ENCODE measurements at regions not wholly inside any gene's neighbourhood (a gene's known extent, or its start where the extent isn't known, plus 50 kb on each side); places are given as distances from the start of the nearest gene placed in this dataset.

GRCh38 chr12:47302111-47302671, 222.4 kb upstream of the AMIGO2 start:
- no peak for TF ChIP-seq POLR2A (IDR thresholded peaks at IDR 0.05)
- TF ChIP-seq CTCF (IDR thresholded peaks at IDR 0.05 in 4 of 5, conservative IDR thresholded peaks at IDR 0.05 in 1 of 5), result no peak
- intact Hi-C loops (cut with DNase I; ENCODE audit: low total_unique reads), result no loop called here
- DNase-seq (no peak), ATAC-seq (no peak)
- Histone ChIP-seq H3K4me3 (no peak overlapping the region), H3K36me3 (no peaks in the 10 kb centered on the region), H3K9me3 (no peaks in the 10 kb centered on the region), H3K27me3 (no peaks in the 10 kb centered on the region), H3K27ac (no peak overlapping the region), H3K4me1 (no peaks in the 10 kb centered on the region)
- in situ Hi-C loops (cut with MboI; ENCODE audit: low sequenced_read_pairs in 4 of 4), result no loop called here

- H3K36me3 ChIP-seq, result no peaks in the 10 kb centered on the region
These were observed 219.8 kb upstream of the AMIGO2 start for GRCh38 chr12:47299586-47299985.

GRCh38 chr12:47297993-47298392, 218.2 kb upstream of the AMIGO2 start:
- Histone ChIP-seq H3K4me1 (no peaks in the 10 kb centered on the region), H3K27me3 (no peaks in the 10 kb centered on the region), H3K4me3 (no peak overlapping the region), H3K9me3 (no peaks in the 10 kb centered on the region), H3K27ac (no peak overlapping the region), H3K36me3 (no peaks in the 10 kb centered on the region)
- TF ChIP-seq POLR2A (IDR thresholded peaks at IDR 0.05) (no peak), CTCF (IDR thresholded peaks at IDR 0.05 in 4 of 5, conservative IDR thresholded peaks at IDR 0.05 in 1 of 5) (no peak)
- no peak for ATAC-seq
- in situ Hi-C loops (cut with MboI; ENCODE audit: low sequenced_read_pairs in 4 of 4) (no loop called here), intact Hi-C loops (cut with DNase I; ENCODE audit: low total_unique reads) (no loop called here)
- DNase-seq, result no peak

More at GRCh38 chr12:47299586-47299985, 219.8 kb upstream of the AMIGO2 start:
- Histone ChIP-seq H3K27me3 (no peaks in the 10 kb centered on the region), H3K4me1 (no peaks in the 10 kb centered on the region), H3K9me3 (no peaks in the 10 kb centered on the region), H3K27ac (no peak overlapping the region), H3K4me3 (no peak overlapping the region)
- in situ Hi-C loops (cut with MboI; ENCODE audit: low sequenced_read_pairs in 4 of 4), result no loop called here
- intact Hi-C loops (cut with DNase I; ENCODE audit: low total_unique reads), result no loop called here
- TF ChIP-seq CTCF (IDR thresholded peaks at IDR 0.05 in 4 of 5, conservative IDR thresholded peaks at IDR 0.05 in 1 of 5) (no peak), POLR2A (IDR thresholded peaks at IDR 0.05) (no peak)
- ATAC-seq (no peak), DNase-seq (no peak)

- ATAC-seq, result no peak
- Histone ChIP-seq H3K36me3 (no peaks in the 10 kb centered on the region), H3K4me3 (no peak overlapping the region), H3K4me1 (no peaks in the 10 kb centered on the region), H3K9me3 (no peaks in the 10 kb centered on the region), H3K27ac (no peak overlapping the region), H3K27me3 (no peaks in the 10 kb centered on the region)
- in situ Hi-C loops (cut with MboI; ENCODE audit: low sequenced_read_pairs in 4 of 4), result no loop called here
- no peak for TF ChIP-seq POLR2A (IDR thresholded peaks at IDR 0.05)
- TF ChIP-seq CTCF (IDR thresholded peaks at IDR 0.05 in 4 of 5, conservative IDR thresholded peaks at IDR 0.05 in 1 of 5), result no peak
- intact Hi-C loops (cut with DNase I; ENCODE audit: low total_unique reads), result no loop called here
- DNase-seq, result no peak
These were observed 217.1 kb upstream of the AMIGO2 start for GRCh38 chr12:47296828-47297227.

GRCh38 chr12:47293406-47293805, 213.6 kb upstream of the AMIGO2 start:
- intact Hi-C loops (cut with DNase I; ENCODE audit: low total_unique reads), result no loop called here
- TF ChIP-seq POLR2A (IDR thresholded peaks at IDR 0.05) (no peak), CTCF (IDR thresholded peaks at IDR 0.05 in 4 of 5, conservative IDR thresholded peaks at IDR 0.05 in 1 of 5) (no peak)
- ATAC-seq (no peak), DNase-seq (no peak)
- Histone ChIP-seq H3K4me3 (no peak overlapping the region), H3K9me3 (no peaks in the 10 kb centered on the region), H3K27me3 (no peaks in the 10 kb centered on the region), H3K27ac (no peak overlapping the region), H3K36me3 (no peaks in the 10 kb centered on the region), H3K4me1 (no peaks in the 10 kb centered on the region)
- in situ Hi-C loops (cut with MboI; ENCODE audit: low sequenced_read_pairs in 4 of 4), result no loop called here

Measured in gastrocnemius medialis (tissue), 4 donors.